Aorta (tissue), 5 donors: ENCODE measurements at regions not wholly inside any gene's neighbourhood (a gene's known extent, or its start where the extent isn't known, plus 50 kb on each side); places are given as distances from the start of the nearest gene placed in this dataset.

ENCODE experiments used
- ATAC-seq: fragments of 200-7000 bp; cut with Tn5 transposase; one replicate; pipeline ENCODE4 v1.9.1; 2022; ENCODE audit warnings: moderate library complexity; ENCODE audit not compliant: low FRiP score
- DNase-seq, 2 donors: peaks; one replicate each; pipeline ENCODE4 v3.0.0-alpha.2; 2020
- H3K27ac ChIP-seq, 2 donors: one replicate each; pipeline ENCODE4 v1.5.1; 2013; ENCODE audit warnings: low read length in 2 of 2, mild to moderate bottlenecking in 2 of 2, moderate library complexity in 2 of 2, control low read depth in 1 of 2, inconsistent platforms in 1 of 2, low read depth in 1 of 2
- H3K27me3 ChIP-seq, 2 donors: one replicate each; pipeline ENCODE4 v1.6.1; 2013; ENCODE audit warnings: control low read depth in 1 of 2, low read length in 1 of 2, mild to moderate bottlenecking in 1 of 2, moderate library complexity in 1 of 2; ENCODE audit not compliant: insufficient read depth in 2 of 2, control insufficient read depth in 1 of 2
- H3K36me3 ChIP-seq, 2 donors: one replicate each; pipeline ENCODE4 v1.6.1; 2013; ENCODE audit warnings: control low read depth in 1 of 2, low read length in 1 of 2, mild to moderate bottlenecking in 1 of 2; ENCODE audit not compliant: insufficient read depth in 2 of 2, control insufficient read depth in 1 of 2
- H3K4me1 ChIP-seq, 2 donors: one replicate each; pipeline ENCODE4 v1.6.1; 2013; ENCODE audit warnings: low read length in 2 of 2, control low read depth in 1 of 2, mild to moderate bottlenecking in 1 of 2, moderate library complexity in 1 of 2; ENCODE audit not compliant: insufficient read depth in 2 of 2, control insufficient read depth in 1 of 2
- H3K4me3 ChIP-seq, 2 donors: one replicate each; pipeline ENCODE4 v1.5.1; 2013; ENCODE audit warnings: low read length in 2 of 2, control low read depth in 1 of 2, mild to moderate bottlenecking in 1 of 2
- H3K9me3 ChIP-seq: one replicate; pipeline ENCODE4 v1.6.1; 2013; ENCODE audit warnings: mild to moderate bottlenecking, low read length; ENCODE audit not compliant: control insufficient read depth
- WGBS, 2 donors: extraction: QIAGEN DNeasy Blood & Tissue Kit; methylation state at CpG; one replicate each; pipeline ENCODE4 v1.1.7; 2013; 5-methylcytosine and 5-hydroxymethylcytosine counted together
- intact Hi-C, 2 donors: fragments of 100-400 bp; cut with DNase I; formaldehyde crosslinking; loops; one replicate each; pipeline versions ENCODE4 v1.14.2 to v1.15.0; 2022
- donor health status: healthy with polysubstance abuse.
- donor health status: Bipolar disorder and iron deficiency.
- donor health status: DM: no; HTN: no; CAD: no.
- donor health status: DM: no; HTN: no; CAD: no.
- donor health status: DM: yes; HTN: yes; CAD: no.

GRCh38 chr6:24987446-24988115 lies 51.8 kb upstream of the RIPOR2 start:
- ATAC-seq (no peak), DNase-seq (no peak)
- Histone ChIP-seq H3K27ac (no peak overlapping the region), H3K4me3 (no peak overlapping the region), H3K36me3 (no peaks in the 10 kb centered on the region), H3K27me3 (no peaks in the 10 kb centered on the region), H3K9me3 (no peaks in the 10 kb centered on the region), H3K4me1 (no peaks in the 10 kb centered on the region)
- intact Hi-C loops: no loop called here
- 95 to 96% methylated on average over 4 of the region's 4 CpGs for WGBS, 2 donors

- no peaks in the 10 kb centered on the region for H3K27me3 ChIP-seq
- no peaks in the 10 kb centered on the region for H3K4me1 ChIP-seq
- intact Hi-C loops: no loop called here
- no peak overlapping the region for H3K4me3 ChIP-seq
- H3K36me3 ChIP-seq: no peaks in the 10 kb centered on the region
- no peak for ATAC-seq
- H3K27ac ChIP-seq: no peak overlapping the region
- H3K9me3 ChIP-seq: no peaks in the 10 kb centered on the region
- DNase-seq: no peak
Measured at GRCh38 chr6:24988562-24988961, 52.8 kb upstream of the RIPOR2 start.

GRCh38 chr6:24990236-24990845 lies 54.6 kb upstream of the RIPOR2 start:
- H3K4me1 ChIP-seq: no peaks in the 10 kb centered on the region
- no peaks in the 10 kb centered on the region for H3K27me3 ChIP-seq
- 86 to 87% methylated on average over 7 of the region's 7 CpGs for WGBS, 2 donors
- no peak overlapping the region for H3K27ac ChIP-seq
- no peak overlapping the region for H3K4me3 ChIP-seq
- intact Hi-C loops: loop anchor here in 1 of 2 donors (5.0 kb wide), 1 partner anchor 133 kb away; no protein-coding TSS in a partner anchor
- no peaks in the 10 kb centered on the region for H3K9me3 ChIP-seq
- DNase-seq (no peak), ATAC-seq (no peak)
- H3K36me3 ChIP-seq: no peaks in the 10 kb centered on the region

- Histone ChIP-seq H3K36me3 (no peaks in the 10 kb centered on the region), H3K4me3 (no peak overlapping the region), H3K27me3 (no peaks in the 10 kb centered on the region), H3K4me1 (no peaks in the 10 kb centered on the region), H3K9me3 (no peaks in the 10 kb centered on the region), H3K27ac (no peak overlapping the region)
- ATAC-seq (no peak), DNase-seq (no peak)
- 91 to 93% methylated on average over 4 of the region's 4 CpGs for WGBS, 2 donors
- intact Hi-C loops: loop anchor here in 1 of 2 donors (5.0 kb wide), 1 partner anchor 134 kb away; no protein-coding TSS in a partner anchor
Measured at GRCh38 chr6:24990944-24991809, 55.4 kb upstream of the RIPOR2 start.

- DNase-seq: peak in 1 of 2 donors; percentile 55
- 75 to 82% methylated on average over 5 of the region's 5 CpGs for WGBS, 2 donors
- H3K27ac ChIP-seq: no peak overlapping the region
Measured at GRCh38 chr6:24991810-24992467, 56.2 kb upstream of the RIPOR2 start.

GRCh38 chr6:24994812-24995211 lies 59.1 kb upstream of the RIPOR2 start:
- no peak for ATAC-seq
- H3K4me1 ChIP-seq: no peaks in the 10 kb centered on the region
- 93 to 100% methylated on average over 1 of the region's 1 CpG for WGBS, 2 donors
- intact Hi-C loops: loop anchor here in 1 of 2 donors (5.0 kb wide), 1 partner anchor 138 kb away; no protein-coding TSS in a partner anchor
- H3K9me3 ChIP-seq: no peaks in the 10 kb centered on the region
- H3K36me3 ChIP-seq: no peaks in the 10 kb centered on the region
- no peak for DNase-seq
- H3K27me3 ChIP-seq: no peaks in the 10 kb centered on the region
- H3K4me3 ChIP-seq: no peak overlapping the region
- no peak overlapping the region for H3K27ac ChIP-seq

More at GRCh38 chr6:24991810-24992467, 56.2 kb upstream of the RIPOR2 start:
- no peaks in the 10 kb centered on the region for H3K27me3 ChIP-seq
- H3K4me3 ChIP-seq: no peak overlapping the region
- peak; percentile 87 for ATAC-seq
- H3K4me1 ChIP-seq: no peaks in the 10 kb centered on the region
- no peaks in the 10 kb centered on the region for H3K36me3 ChIP-seq
- intact Hi-C loops: loop anchor here (2.0 to 5.0 kb wide), 2 partner anchors 135 kb away; no protein-coding TSS in a partner anchor
- H3K9me3 ChIP-seq: no peaks in the 10 kb centered on the region

- DNase-seq (no peak), ATAC-seq (no peak)
- Histone ChIP-seq H3K4me3 (no peak overlapping the region), H3K36me3 (no peaks in the 10 kb centered on the region), H3K27me3 (no peaks in the 10 kb centered on the region), H3K4me1 (no peaks in the 10 kb centered on the region), H3K9me3 (no peaks in the 10 kb centered on the region), H3K27ac (no peak overlapping the region)
- 82% methylated on average over 4 of the region's 4 CpGs for WGBS, 2 donors
- intact Hi-C loops: no loop called here
Measured at GRCh38 chr6:24995270-24995669, 59.5 kb upstream of the RIPOR2 start.

- Histone ChIP-seq H3K4me3 (no peak overlapping the region), H3K36me3 (no peaks in the 10 kb centered on the region), H3K27me3 (no peaks in the 10 kb centered on the region), H3K27ac (no peak overlapping the region), H3K9me3 (no peaks in the 10 kb centered on the region), H3K4me1 (no peaks in the 10 kb centered on the region)
- intact Hi-C loops: no loop called here
- 86 to 88% methylated on average over 5 of the region's 5 CpGs for WGBS, 2 donors
- ATAC-seq (no peak), DNase-seq (no peak)
Measured at GRCh38 chr6:24996269-24996836, 60.6 kb upstream of the RIPOR2 start.
